ELR (cell line): ENCODE measurements at regions not wholly inside any gene's neighbourhood (a gene's known extent, or its start where the extent isn't known, plus 50 kb on each side); places are given as distances from the start of the nearest gene placed in this dataset.
"Not testable (repeated sequence)": the region's sequence is repeated elsewhere in the genome, so short reads cannot be mapped to it uniquely, and the experiment has no call there.

Experiments used
- DNase-seq: peaks from one replicate; pipeline ENCODE4 v3.0.0-alpha.2; 2015; ENCODE audit warnings: low read depth

DNA sequence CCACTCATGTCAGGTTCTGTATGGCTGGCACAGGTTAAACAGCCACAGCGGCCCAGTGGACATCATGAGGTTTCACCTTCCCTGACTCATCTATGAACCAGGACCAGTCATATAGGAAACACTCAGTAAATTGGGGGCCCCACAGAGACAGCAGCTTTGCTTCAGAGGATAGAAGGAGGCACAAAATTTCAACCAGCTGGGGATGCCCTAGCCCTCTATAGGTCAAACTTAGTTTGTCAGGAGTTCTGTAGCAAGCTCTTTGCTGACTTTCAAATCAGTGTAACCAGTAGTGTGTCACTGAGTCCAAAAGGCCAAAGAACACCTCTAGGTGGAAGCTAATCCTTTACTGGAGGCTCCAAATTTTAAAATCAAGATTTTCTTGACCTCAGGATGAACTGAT lies 4157.8 kb upstream of the TPTE start:
- not testable (repeated sequence) for DNase-seq

DNA sequence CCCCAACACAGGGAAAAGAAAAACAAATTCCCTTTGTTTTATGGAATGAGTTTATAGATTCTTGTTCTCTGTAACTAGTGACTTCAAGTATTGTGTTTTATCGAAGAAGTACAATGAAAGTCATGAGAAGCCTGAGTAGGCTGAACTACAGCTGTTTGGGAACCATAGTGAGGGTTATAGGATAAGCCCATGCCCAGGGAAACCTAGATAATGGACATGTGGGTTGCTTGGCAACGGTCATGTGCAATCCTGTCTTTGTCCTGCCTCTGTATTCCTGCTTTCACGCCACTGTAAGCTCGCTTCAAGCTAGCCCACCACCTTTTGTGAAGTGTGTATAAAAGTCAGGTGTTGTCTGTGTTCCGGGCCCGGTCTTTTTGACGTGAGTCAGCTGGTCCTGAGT lies 4152.6 kb upstream of the TPTE start:
- DNase-seq, result peak; percentile 26

DNA sequence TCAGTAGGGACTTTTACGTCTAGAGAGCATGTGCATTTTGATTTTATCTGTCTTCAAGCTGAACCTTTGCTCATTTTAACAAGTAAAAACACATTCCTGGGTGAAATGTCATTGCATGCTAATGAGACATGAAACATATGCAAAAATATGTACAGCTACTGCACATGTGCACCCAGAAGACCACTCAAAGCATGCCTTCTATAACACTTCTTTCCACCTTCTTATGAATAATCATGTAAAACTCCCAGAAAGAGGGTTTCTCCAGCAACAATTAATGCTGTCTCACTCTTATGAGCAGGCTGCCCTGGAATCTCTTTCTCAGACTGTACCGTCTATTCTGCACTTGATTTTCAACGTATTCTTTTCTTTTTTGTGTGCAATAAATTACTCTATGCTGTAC lies 4148.1 kb upstream of the TPTE start:
- DNase-seq, result peak; percentile 61

DNA sequence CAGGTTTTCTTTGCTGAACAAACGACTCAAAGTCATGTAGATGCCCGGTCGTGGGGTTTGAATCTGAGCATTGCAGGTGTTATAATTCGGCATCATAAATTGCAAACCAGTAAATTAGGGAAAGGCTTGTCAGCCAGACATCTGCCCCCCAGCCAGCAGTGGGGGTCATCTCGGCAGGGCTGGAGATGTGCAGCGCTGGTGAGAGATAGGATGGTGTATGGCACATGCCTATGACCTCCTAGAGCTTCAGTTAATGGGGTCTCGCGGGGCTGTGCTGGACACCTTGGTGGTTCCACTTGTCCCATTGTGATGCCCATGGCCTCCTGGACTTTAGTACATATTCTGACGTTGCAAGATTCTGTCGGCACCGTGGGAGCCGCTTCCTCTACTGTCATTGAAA lies 4147.2 kb upstream of the TPTE start:
- not testable (repeated sequence) for DNase-seq

DNA sequence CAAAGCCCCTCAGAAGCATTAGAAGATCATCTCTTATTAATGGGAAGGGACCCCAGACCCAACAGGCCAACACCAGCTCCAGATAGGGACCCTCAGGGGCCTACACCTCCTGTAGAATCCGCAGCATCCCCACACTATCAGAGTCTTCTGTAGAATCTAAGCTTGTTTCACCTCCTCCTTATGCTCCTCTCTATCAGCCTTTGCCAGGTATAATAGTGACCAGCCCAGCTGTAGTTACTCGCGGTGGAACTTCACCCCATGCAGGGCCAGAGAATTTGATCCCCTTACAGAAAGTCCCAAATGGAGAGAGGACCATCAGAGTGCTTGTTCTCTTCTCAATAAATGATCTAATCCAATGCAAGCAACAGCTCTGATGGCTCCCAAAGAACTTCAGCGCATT lies 4146.5 kb upstream of the TPTE start:
- not testable (repeated sequence) for DNase-seq

DNA sequence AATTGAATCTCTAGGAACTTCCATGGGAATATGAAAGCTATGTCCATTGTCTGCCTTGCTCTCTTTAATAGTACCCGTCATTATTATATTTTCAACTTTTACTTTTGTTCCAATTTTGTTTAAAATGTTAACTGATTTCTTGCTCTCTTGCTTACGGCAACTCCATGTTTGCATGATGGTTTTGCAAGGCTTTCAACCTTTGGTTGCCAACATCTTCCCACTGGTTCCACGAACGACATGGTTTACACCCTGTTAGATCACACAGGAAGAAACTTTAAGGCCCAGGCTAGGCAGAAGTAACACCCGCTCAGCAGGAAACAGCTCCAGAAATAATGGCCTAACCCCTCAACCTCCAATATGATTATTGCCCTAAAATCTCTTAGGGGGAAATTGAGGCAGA lies 4145.6 kb upstream of the TPTE start:
- not testable (repeated sequence) for DNase-seq

DNA sequence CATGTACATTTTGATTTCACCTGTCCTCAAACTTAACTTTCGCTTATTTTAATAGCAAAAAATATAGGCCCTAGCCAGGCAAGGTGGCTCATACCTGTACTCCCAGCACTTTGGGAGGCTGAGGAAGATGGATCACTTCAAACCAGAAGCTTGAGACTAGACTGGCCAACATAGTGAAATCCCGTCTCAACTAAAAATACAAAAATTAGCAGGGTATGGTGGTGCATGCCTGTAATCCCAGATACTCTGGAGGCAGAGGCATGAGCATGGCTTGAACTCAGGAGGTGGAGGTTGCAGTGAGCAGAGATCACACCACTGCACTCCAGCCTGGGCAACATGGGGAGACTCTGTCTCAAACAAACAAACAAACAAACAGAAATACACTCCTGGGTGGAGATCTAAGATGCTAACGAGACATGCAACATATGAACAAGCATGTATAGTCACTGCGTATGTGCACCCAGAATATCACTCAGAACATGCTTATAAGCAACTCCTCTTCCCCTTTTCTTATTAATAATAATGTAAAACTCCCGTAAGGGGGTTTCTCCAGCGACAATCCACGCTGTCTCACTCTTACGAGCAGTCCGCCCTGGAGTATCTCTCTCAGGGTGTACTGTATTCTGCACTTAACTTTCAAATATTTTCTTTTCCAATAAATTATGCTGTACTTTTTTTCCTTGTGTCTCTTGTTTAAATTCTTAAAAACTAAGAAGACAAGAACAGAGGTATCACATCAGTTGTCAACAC lies 4144.9 kb upstream of the TPTE start:
- DNase-seq, result not testable (repeated sequence)
